IMR-90 (cell line): ENCODE measurements at regions not wholly inside any gene's neighbourhood (a gene's known extent, or its start where the extent isn't known, plus 50 kb on each side); places are given as distances from the start of the nearest gene placed in this dataset.

Source experiments
- ATAC-seq: fragments of 200-7000 bp; cut with Tn5 transposase; 2 replicates; pipeline ENCODE4 v1.9.1; 2020; ENCODE audit warnings: low read depth, mild to moderate bottlenecking, moderate library complexity
- BruUV-seq: library from RNA; stranded (reverse); fragments of 400-500 nt; replicated peaks from 2 replicates; lab custom pipeline; 2021; lab: Mats Ljungman, UMichigan
- CTCF ChIA-PET: fragments of 300-600 bp; formaldehyde crosslinking; extraction: SDS; loops from one replicate; lab custom pipeline; 2021; ENCODE audit warnings: antibody characterized with exemption; lab: Yijun Ruan, JAX
- POLR2A ChIA-PET: fragments of 300-600 bp; sonication (Branson Sonifier 250); formaldehyde crosslinking; loops from one replicate; lab custom pipeline; 2022; ENCODE audit warnings: antibody characterized with exemption; ENCODE audit not compliant: unreplicated experiment; lab: Charles Lee
- DNase-seq: peaks from one replicate; pipeline ENCODE4 v3.0.0; 2013
- H2AFZ ChIP-seq: replicated peaks from 2 replicates; pipeline ENCODE3; 2013; ENCODE audit warnings: low read length, mild to moderate bottlenecking; ENCODE audit not compliant: poor library complexity
- H2AK5ac ChIP-seq: 2 replicates; pipeline ENCODE4 v1.6.1; 2013; ENCODE audit warnings: low read depth, low read length, inconsistent platforms
- H2AK9ac ChIP-seq: replicated peaks from 2 replicates; pipeline ENCODE3; 2013; ENCODE audit warnings: mild to moderate bottlenecking, low read depth, low read length, moderate library complexity; ENCODE audit not compliant: poor library complexity
- H2BK120ac ChIP-seq: 2 replicates; pipeline ENCODE4 v1.6.1; 2013; ENCODE audit warnings: low read depth, low read length, inconsistent platforms
- H2BK15ac ChIP-seq: 3 replicates; pipeline ENCODE4 v1.6.1; 2013; ENCODE audit warnings: low read depth, low read length, inconsistent platforms
- H2BK20ac ChIP-seq: 2 replicates; pipeline ENCODE4 v1.6.1; 2013; ENCODE audit warnings: low read depth, mild to moderate bottlenecking, inconsistent platforms, low read length, moderate library complexity
- H2BK5ac ChIP-seq: 2 replicates; pipeline ENCODE4 v1.6.1; 2013; ENCODE audit warnings: mild to moderate bottlenecking, low read depth, low read length, inconsistent platforms; ENCODE audit not compliant: poor library complexity, severe bottlenecking
- H3K14ac ChIP-seq: replicated peaks from 2 replicates; pipeline ENCODE4 v1.6.1; 2013; ENCODE audit warnings: low read depth, low read length, inconsistent platforms
- H3K18ac ChIP-seq: 2 replicates; pipeline ENCODE4 v1.6.1; 2013; ENCODE audit warnings: low read depth, low read length, control low read depth
- H3K23ac ChIP-seq: 2 replicates; pipeline ENCODE4 v1.6.1; 2013; ENCODE audit warnings: low read depth, low read length, inconsistent platforms
- H3K27ac ChIP-seq: 2 replicates; pipeline ENCODE4 v1.5.1; 2013; ENCODE audit warnings: mild to moderate bottlenecking, control low read depth, low read length; ENCODE audit not compliant: insufficient read depth
- H3K27me3 ChIP-seq: 2 replicates; pipeline ENCODE4 v1.6.1; 2013; ENCODE audit warnings: low read length; ENCODE audit not compliant: control insufficient read depth, insufficient read depth
- H3K36me3 ChIP-seq: 2 replicates; pipeline ENCODE4 v1.6.1; 2013; ENCODE audit warnings: low read length, mixed read lengths; ENCODE audit not compliant: control insufficient read depth, insufficient read depth
- H3K4ac ChIP-seq: 2 replicates; pipeline ENCODE4 v1.6.1; 2013; ENCODE audit warnings: low read depth, low read length, inconsistent platforms
- H3K4me1 ChIP-seq: 2 replicates; pipeline ENCODE4 v1.6.1; 2013; ENCODE audit warnings: low read length, mixed read lengths; ENCODE audit not compliant: control insufficient read depth, insufficient read depth
- H3K4me2 ChIP-seq: 2 replicates; pipeline ENCODE4 v1.6.1; 2013; ENCODE audit warnings: low read depth, mild to moderate bottlenecking, control low read depth, low read length, moderate library complexity
- H3K4me3 ChIP-seq: 2 replicates; pipeline ENCODE4 v1.5.1; 2013; ENCODE audit warnings: low read depth, mild to moderate bottlenecking, control low read depth, low read length, moderate library complexity; ENCODE audit not compliant: insufficient read depth
- H3K56ac ChIP-seq: 2 replicates; pipeline ENCODE4 v1.6.1; 2013; ENCODE audit warnings: low read length, inconsistent platforms; ENCODE audit not compliant: insufficient read depth; ENCODE audit errors: extremely low read depth
- H3K79me1 ChIP-seq, 2 experiments: 2 replicates each; pipeline ENCODE4 v1.6.1; 2013; ENCODE audit warnings: low read length in 2 of 2, inconsistent platforms in 1 of 2, low read depth in 1 of 2
- H3K9ac ChIP-seq: 2 replicates; pipeline ENCODE4 v1.6.1; 2013; ENCODE audit warnings: low read depth, low read length, control low read depth
- H3K9me1 ChIP-seq: 2 replicates; pipeline ENCODE4 v1.6.1; 2013; ENCODE audit warnings: low read length, inconsistent platforms; ENCODE audit not compliant: insufficient read depth
- H3K9me3 ChIP-seq: 2 replicates; pipeline ENCODE4 v1.6.1; 2013; ENCODE audit warnings: low read length; ENCODE audit not compliant: control insufficient read depth, insufficient read depth
- H4K20me1 ChIP-seq: 2 replicates; pipeline ENCODE4 v1.6.1; 2013; ENCODE audit warnings: low read length, inconsistent platforms; ENCODE audit not compliant: insufficient read depth
- H4K5ac ChIP-seq: 2 replicates; pipeline ENCODE4 v1.6.1; 2013; ENCODE audit warnings: mild to moderate bottlenecking, low read depth, low read length, control low read depth
- H4K8ac ChIP-seq, 2 experiments: 2 replicates each; pipeline ENCODE4 v1.6.1; 2013; ENCODE audit warnings: low read depth in 2 of 2, low read length in 2 of 2, control low read depth in 1 of 2, inconsistent platforms in 1 of 2
- H4K91ac ChIP-seq: 2 replicates; pipeline ENCODE4 v1.6.1; 2013; ENCODE audit warnings: low read depth, low read length, inconsistent platforms; ENCODE audit not compliant: insufficient read depth
- BHLHE40 ChIP-seq: fragments of 150-350 bp; IDR thresholded peaks from 2 replicates; pipeline ENCODE4 v1.6.1; 2016; ENCODE audit warnings: mild to moderate bottlenecking, low read depth, low read length
- MAFK ChIP-seq: IDR thresholded peaks from 2 replicates; pipeline ENCODE4 v1.6.1; 2012; ENCODE audit warnings: low read depth, low read length, improper control_type of control experiment
- RFX5 ChIP-seq: IDR thresholded peaks from 2 replicates; pipeline ENCODE4 v1.8.0; 2012; ENCODE audit warnings: low read depth, mild to moderate bottlenecking, low read length, moderate library complexity
- SMC3 ChIP-seq: fragments of 150-350 bp; IDR thresholded peaks from 2 replicates; pipeline ENCODE4 v1.6.1; 2016; ENCODE audit warnings: low read depth, mild to moderate bottlenecking, antibody characterized with exemption, low read length, moderate library complexity
- WGBS, 2 experiments: methylation state at CpG; one replicate each; pipeline versions ENCODE4 v1.1.5 to v1.1.7; 2013; ENCODE audit warnings: missing lambda C conversion rate in 2 of 2; ENCODE audit not compliant: insufficient read length in 1 of 2; ENCODE audit errors: extremely low coverage in 2 of 2; 5-methylcytosine and 5-hydroxymethylcytosine counted together
- dilution Hi-C: fragments of 300-500 bp; cut with HindIII; formaldehyde crosslinking; loops from one replicate; pipeline ENCODE4 v1.14.3; 2018; ENCODE audit warnings: low sequenced_read_pairs; ENCODE audit not compliant: unreplicated experiment
- in situ Hi-C: fragments of 300-500 bp; cut with MboI; formaldehyde crosslinking; loops from 3 replicates; pipeline ENCODE4 v1.14.3; 2019; ENCODE audit warnings: low sequenced_read_pairs, inconsistent platforms, mixed read lengths
- intact Hi-C: fragments of 100-400 bp; cut with micrococcal nuclease; formaldehyde crosslinking; loops from 2 replicates; pipeline ENCODE4 v1.10.0; 2022

DNA sequence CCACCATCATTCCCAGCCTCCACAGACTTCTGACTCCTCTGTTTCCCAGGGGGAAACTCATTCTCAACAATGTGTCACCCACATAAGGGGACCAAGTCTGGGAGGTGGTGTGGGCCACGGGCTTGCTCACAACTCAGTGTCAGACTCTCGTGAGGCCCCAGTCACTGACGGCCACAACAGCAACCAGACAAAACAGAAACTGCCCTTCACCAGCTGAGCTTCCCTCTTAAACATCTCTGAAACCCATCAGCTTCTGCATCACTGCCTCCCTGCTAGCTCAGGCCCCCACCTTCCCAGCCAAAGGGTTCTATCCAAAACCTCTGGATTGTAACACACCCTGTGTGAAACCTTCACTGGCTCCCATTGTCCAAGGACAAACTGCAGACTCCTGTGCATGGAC lies 273.4 kb downstream of the CDK5RAP2 start:
- CTCF ChIA-PET, result no interaction called here
- Histone ChIP-seq H3K9me1 (no peaks in the 10 kb centered on the region), H2BK120ac (no peak overlapping the region), H4K5ac (no peak overlapping the region), H2AK5ac (no peak overlapping the region), H3K27ac (no peak overlapping the region), H2BK15ac (no peak overlapping the region), H2BK20ac (no peak overlapping the region), H3K79me1 (no peaks in the 10 kb centered on the region), H2AFZ (no peak overlapping the region), H3K18ac (no peak overlapping the region), H3K4me3 (no peak overlapping the region), H3K23ac (no peak overlapping the region), H3K4me2 (no peak overlapping the region), H3K14ac (no peak overlapping the region), H3K9me3 (no peaks in the 10 kb centered on the region), H4K8ac (no peak overlapping the region), H3K9ac (no peak overlapping the region), H3K36me3 (no peaks in the 10 kb centered on the region), H3K56ac (no peak overlapping the region), H2BK5ac (no peak overlapping the region), H3K4ac (no peak overlapping the region), H4K91ac (no peak overlapping the region), H4K20me1 (no peaks in the 10 kb centered on the region), H2AK9ac (peak overlapping the region; percentile 28), H3K4me1 (no peaks in the 10 kb centered on the region), H3K27me3 (no peaks in the 10 kb centered on the region)
- dilution Hi-C loops (no loop called here), intact Hi-C loops (no loop called here), in situ Hi-C loops (no loop called here)
- no peak for ATAC-seq
- WGBS, 2 experiments, result 54% methylated on average over 2 of the region's 3 CpGs; no CpG with 5 or more reads in 1 of the 2 experiments
- no TSS peak for BruUV-seq
- DNase-seq, result no peak
- TF ChIP-seq SMC3 (no peak), MAFK (no peak), RFX5 (no peak), BHLHE40 (no peak)
- POLR2A ChIA-PET, result no interaction called here
